ENCODE measurements at regions not wholly inside any gene's neighbourhood (a gene's known extent, or its start where the extent isn't known, plus 50 kb on each side); places are given as distances from the start of the nearest gene placed in this dataset.
"Not testable (repeated sequence)": the region's sequence is repeated elsewhere in the genome, so short reads cannot be mapped to it uniquely, and the experiment has no call there.

- no peak for DNase-seq (ENCODE audit: low read depth)
Measured at GRCh38 chr10:34058845-34059614, 724.6 kb upstream of the NRP1 start.

GRCh38 chr10:34055410-34055985, 721.0 kb upstream of the NRP1 start:
- DNase-seq (ENCODE audit: low read depth): not testable (repeated sequence)

- DNase-seq (ENCODE audit: low read depth): peak; percentile 6
Measured at GRCh38 chr10:34049887-34050286, 715.4 kb upstream of the NRP1 start.

- DNase-seq (ENCODE audit: low read depth): no peak
Measured at GRCh38 chr10:34049469-34049868, 715.0 kb upstream of the NRP1 start.

- DNase-seq (ENCODE audit: low read depth): no peak
Measured at GRCh38 chr10:34047389-34047788, 712.9 kb upstream of the NRP1 start.

- DNase-seq (ENCODE audit: low read depth): no peak
Measured at GRCh38 chr10:34046506-34047034, 712.1 kb upstream of the NRP1 start.

- no peak for DNase-seq (ENCODE audit: low read depth)
Measured at GRCh38 chr10:34045571-34046190, 711.2 kb upstream of the NRP1 start.

- DNase-seq (ENCODE audit: low read depth): no peak
Measured at GRCh38 chr10:34041871-34042270, 707.4 kb upstream of the NRP1 start.

GRCh38 chr10:34037499-34037898, 703.0 kb upstream of the NRP1 start:
- DNase-seq (ENCODE audit: low read depth): no peak

GRCh38 chr10:34035241-34035790, 700.8 kb upstream of the NRP1 start:
- DNase-seq (ENCODE audit: low read depth): not testable (repeated sequence)

GRCh38 chr10:34033078-34033477, 698.6 kb upstream of the NRP1 start:
- no peak for DNase-seq (ENCODE audit: low read depth)

- no peak for DNase-seq (ENCODE audit: low read depth)
Measured at GRCh38 chr10:34032564-34032963, 698.1 kb upstream of the NRP1 start.

- DNase-seq (ENCODE audit: low read depth): no peak
Measured at GRCh38 chr10:34031400-34031799, 696.9 kb upstream of the NRP1 start.

- DNase-seq (ENCODE audit: low read depth): no peak
Measured at GRCh38 chr10:34029455-34029854, 695.0 kb upstream of the NRP1 start.

- no peak for DNase-seq (ENCODE audit: low read depth)
Measured at GRCh38 chr10:34028936-34029335, 694.5 kb upstream of the NRP1 start.

- DNase-seq (ENCODE audit: low read depth): no peak
Measured at GRCh38 chr10:34024693-34025425, 690.4 kb upstream of the NRP1 start.

GRCh38 chr10:34024282-34024681, 689.8 kb upstream of the NRP1 start:
- no peak for DNase-seq (ENCODE audit: low read depth)

GRCh38 chr10:34022195-34022594, 687.7 kb upstream of the NRP1 start:
- no peak for DNase-seq (ENCODE audit: low read depth)

- DNase-seq (ENCODE audit: low read depth): no peak
Measured at GRCh38 chr10:34018784-34019183, 684.3 kb upstream of the NRP1 start.

GRCh38 chr10:34018129-34018528, 683.7 kb upstream of the NRP1 start:
- DNase-seq (ENCODE audit: low read depth): no peak

- no peak for DNase-seq (ENCODE audit: low read depth)
Measured at GRCh38 chr10:34017281-34017680, 682.8 kb upstream of the NRP1 start.

- DNase-seq (ENCODE audit: low read depth): no peak
Measured at GRCh38 chr10:34016576-34016975, 682.1 kb upstream of the NRP1 start.

Data from activated T-cell treated with anti-CD3 and anti-CD28 coated beads for 48 hours (primary cell).